CD4-positive, CD25-positive, alpha-beta regulatory T cell (primary cell): ENCODE measurements at regions not wholly inside any gene's neighbourhood (a gene's known extent, or its start where the extent isn't known, plus 50 kb on each side); places are given as distances from the start of the nearest gene placed in this dataset.

Experiments used
- ATAC-seq, 2 donors: fragments of 150-1000 bp; cut with Tn5 transposase; one replicate each; pipeline ENCODE4 v1.10.0; 2021; ENCODE audit warnings: low read depth in 2 of 2, moderate number of reproducible peaks in 2 of 2, moderate library complexity in 1 of 2
- DNase-seq, 3 donors: peaks; one replicate each; pipeline versions ENCODE4 v3.0.0 to v3.0.0-alpha.2; 2012 to 2022; ENCODE audit warnings: mixed read lengths in 1 of 3
- H3K27ac ChIP-seq: one replicate; pipeline ENCODE4 v1.7.0; 2013; ENCODE audit warnings: mild to moderate bottlenecking, low read length; ENCODE audit not compliant: insufficient read depth, poor library complexity, severe bottlenecking
- H3K27me3 ChIP-seq: one replicate; pipeline ENCODE4 v1.7.0; 2013; ENCODE audit warnings: low read length; ENCODE audit not compliant: control insufficient read depth, insufficient read depth
- H3K36me3 ChIP-seq: one replicate; pipeline ENCODE4 v1.7.0; 2013; ENCODE audit warnings: mild to moderate bottlenecking, low read length, moderate library complexity; ENCODE audit not compliant: control insufficient read depth, insufficient read depth
- H3K4me1 ChIP-seq: 2 replicates; pipeline ENCODE4 v1.7.0; 2013; ENCODE audit warnings: mild to moderate bottlenecking, low read length; ENCODE audit not compliant: insufficient read depth, control insufficient read depth, poor library complexity, severe bottlenecking
- H3K4me3 ChIP-seq: one replicate; pipeline ENCODE4 v1.7.0; 2013; ENCODE audit warnings: low read depth, mild to moderate bottlenecking, low read length, moderate library complexity
- H3K9me3 ChIP-seq, 2 experiments: 1 replicate in 1 of 2; 2 replicates in 1 of 2; pipeline ENCODE4 v1.7.0; 2013; ENCODE audit warnings: low read length in 2 of 2, mild to moderate bottlenecking in 1 of 2, moderate library complexity in 1 of 2; ENCODE audit not compliant: control insufficient read depth in 2 of 2
- H3K27ac Mint-ChIP-seq, 3 donors: one replicate each; pipeline ENCODE4 v1.8.0; 2020 to 2022; ENCODE audit warnings: mild to moderate bottlenecking in 3 of 3, mixed read lengths in 3 of 3, moderate library complexity in 2 of 3
- H3K27me3 Mint-ChIP-seq: one replicate; pipeline ENCODE4 v1.8.0; 2022; ENCODE audit warnings: mild to moderate bottlenecking, mixed read lengths
- H3K36me3 Mint-ChIP-seq: one replicate; pipeline ENCODE4 v1.8.0; 2020; ENCODE audit warnings: mixed read lengths
- H3K4me1 Mint-ChIP-seq, 4 donors: one replicate each; pipeline ENCODE4 v1.8.0; 2020 to 2022; ENCODE audit warnings: mixed read lengths in 4 of 4, mild to moderate bottlenecking in 1 of 4
- H3K4me3 Mint-ChIP-seq, 4 donors: one replicate each; pipeline ENCODE4 v1.8.0; 2020 to 2022; ENCODE audit warnings: mild to moderate bottlenecking in 4 of 4, mixed read lengths in 4 of 4, moderate library complexity in 3 of 4
- H3K9me3 Mint-ChIP-seq, 7 donors: one replicate each; pipeline ENCODE4 v1.8.0; 2020 to 2022; ENCODE audit warnings: mixed read lengths in 7 of 7, mild to moderate bottlenecking in 3 of 7, moderate library complexity in 2 of 7

DNA sequence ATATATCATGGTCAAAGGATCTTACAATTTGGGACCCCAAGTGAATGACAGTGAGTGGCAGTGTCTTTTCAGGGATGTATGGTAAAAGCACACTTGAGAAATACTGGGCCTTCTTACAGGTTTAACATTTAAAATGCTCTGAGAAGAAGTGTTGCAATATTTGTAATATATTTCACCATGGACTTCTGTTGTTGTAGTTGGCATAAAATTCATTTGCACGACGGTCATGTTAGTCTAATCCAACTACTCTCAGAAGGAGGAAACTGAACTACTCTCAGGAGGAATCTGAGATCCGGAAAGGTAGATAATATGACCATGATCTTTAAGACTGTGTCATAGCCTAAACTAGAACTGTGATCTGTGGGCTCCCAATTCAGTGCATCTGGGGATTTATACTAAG, 700.1 kb downstream of the HDGFL1 start:
- DNase-seq (no peak), ATAC-seq (no peak)
- H3K4me3 ChIP-seq = no peak overlapping the region
- Mint-ChIP-seq H3K9me3 (peaks cover 0 to 15% (median 6%) of the 10 kb centered on the region in 7 donors), H3K4me3 (no peak overlapping the region), H3K4me1 (no peaks in the 10 kb centered on the region), H3K27me3 (no peaks in the 10 kb centered on the region), H3K36me3 (no peaks in the 10 kb centered on the region), H3K27ac (no peak overlapping the region)
- H3K4me1 ChIP-seq = no peaks in the 10 kb centered on the region
- no peaks in the 10 kb centered on the region for H3K36me3 ChIP-seq
- H3K9me3 ChIP-seq = no peaks in the 10 kb centered on the region
- no peaks in the 10 kb centered on the region for H3K27me3 ChIP-seq
- H3K27ac ChIP-seq = no peak overlapping the region

DNA sequence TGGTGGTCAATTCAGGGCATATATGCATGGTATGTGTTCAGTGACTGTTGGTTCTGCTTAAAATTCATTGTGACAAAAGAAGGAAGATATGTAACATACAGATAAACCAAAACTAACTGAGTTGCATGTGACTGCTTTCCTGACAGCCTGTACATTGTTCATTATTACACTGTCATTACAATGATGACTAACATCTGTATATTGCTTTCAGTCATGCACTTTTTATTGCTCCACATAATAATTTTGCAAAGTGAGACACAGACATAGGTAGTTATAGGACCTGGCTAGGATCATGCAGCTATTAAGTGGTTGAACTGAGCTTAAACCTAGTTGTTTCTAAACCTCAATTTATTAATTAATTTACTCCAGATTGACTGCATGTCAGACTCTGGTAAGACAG, 703.2 kb downstream of the HDGFL1 start:
- H3K4me1 Mint-ChIP-seq = no peaks in the 10 kb centered on the region
- no peak overlapping the region for H3K27ac Mint-ChIP-seq
- DNase-seq = no peak

DNA sequence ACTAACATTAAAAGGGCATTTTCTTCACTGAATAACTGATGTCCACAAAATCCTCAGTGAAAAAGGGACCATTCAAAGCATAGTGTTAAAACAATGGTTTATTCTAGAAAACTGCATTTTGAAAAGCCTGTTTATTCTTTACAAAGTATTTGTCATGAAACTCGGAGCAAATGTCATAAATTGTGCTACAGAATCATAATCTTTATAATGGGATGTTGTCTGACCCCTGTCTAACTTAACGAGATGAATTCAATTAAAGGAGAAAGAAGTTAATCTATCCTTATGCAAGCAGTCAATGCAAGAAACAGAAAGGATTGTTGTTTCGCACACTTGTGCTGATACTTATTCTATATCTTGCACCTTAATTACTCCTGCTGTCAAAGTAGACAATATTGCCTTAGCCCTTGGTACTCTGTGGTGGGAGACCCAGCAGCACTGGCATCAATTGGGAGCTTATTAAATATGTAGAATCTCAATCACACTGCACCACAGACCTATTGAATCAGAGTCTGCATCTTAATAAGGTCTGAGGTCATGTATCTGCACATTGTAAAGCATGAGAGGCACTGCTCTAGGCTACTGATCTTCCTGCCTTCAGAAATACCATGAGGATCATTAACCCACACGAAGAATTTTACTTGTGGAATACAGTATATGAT, 708.3 kb downstream of the HDGFL1 start:
- Mint-ChIP-seq H3K4me1 (no peaks in the 10 kb centered on the region), H3K9me3 (peaks cover 0 to 5% (median 2%) of the 10 kb centered on the region in 7 donors), H3K27ac (no peak overlapping the region), H3K27me3 (no peaks in the 10 kb centered on the region), H3K36me3 (no peaks in the 10 kb centered on the region), H3K4me3 (no peak overlapping the region)
- Histone ChIP-seq H3K4me1 (no peaks in the 10 kb centered on the region), H3K27me3 (no peaks in the 10 kb centered on the region), H3K9me3 (no peaks in the 10 kb centered on the region), H3K36me3 (no peaks in the 10 kb centered on the region), H3K27ac (no peak overlapping the region), H3K4me3 (no peak overlapping the region)
- DNase-seq = no peak
- no peak for ATAC-seq

More for the DNA sequence above, 703.2 kb downstream of the HDGFL1 start:
- no peaks in the 10 kb centered on the region for H3K27me3 ChIP-seq
- Mint-ChIP-seq H3K9me3 (peaks cover 0 to 6% (median 4%) of the 10 kb centered on the region in 7 donors), H3K27me3 (no peaks in the 10 kb centered on the region), H3K4me3 (no peak overlapping the region), H3K36me3 (no peaks in the 10 kb centered on the region)
- no peaks in the 10 kb centered on the region for H3K9me3 ChIP-seq
- H3K27ac ChIP-seq = no peak overlapping the region
- H3K4me3 ChIP-seq = no peak overlapping the region
- no peaks in the 10 kb centered on the region for H3K36me3 ChIP-seq
- H3K4me1 ChIP-seq = no peaks in the 10 kb centered on the region
- no peak for ATAC-seq

DNA sequence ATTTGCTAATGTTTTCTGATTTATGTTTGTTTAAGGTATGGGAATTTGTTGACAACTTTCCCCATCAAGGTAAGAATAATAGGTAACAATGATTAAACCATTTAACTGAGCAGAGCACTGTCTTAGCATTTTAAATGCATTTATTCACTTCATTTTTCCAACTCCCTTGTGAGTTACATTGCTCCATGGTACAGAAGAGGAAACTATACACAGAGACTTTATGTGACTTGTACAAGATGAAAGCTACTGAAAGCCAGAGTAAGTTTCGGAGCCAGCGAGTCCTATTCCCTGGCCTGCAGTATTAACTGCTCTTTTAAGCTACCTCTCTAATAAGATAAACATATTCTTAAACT, 708.8 kb downstream of the HDGFL1 start:
- ATAC-seq (no peak), DNase-seq (no peak)
- no peaks in the 10 kb centered on the region for H3K4me1 ChIP-seq

DNA sequence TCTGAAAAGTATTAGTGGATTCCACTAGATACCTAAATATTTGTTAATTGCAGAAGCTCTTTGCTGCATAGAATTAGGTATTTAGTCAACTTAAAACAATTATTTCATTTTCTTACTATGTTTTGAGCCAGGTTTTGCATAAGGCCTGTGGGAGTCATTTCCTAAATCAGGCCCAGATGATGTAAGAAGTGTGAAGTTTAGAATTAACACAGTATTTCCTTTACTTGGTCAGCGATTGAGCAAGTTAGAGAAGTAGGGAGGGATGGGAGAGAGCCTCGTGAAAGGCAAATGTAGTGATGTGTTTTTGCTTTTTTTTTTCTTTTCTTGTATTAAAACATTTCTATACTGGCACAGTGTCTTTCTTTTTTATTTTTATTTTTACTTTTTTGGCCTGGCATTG, 711.1 kb downstream of the HDGFL1 start:
- no peaks in the 10 kb centered on the region for H3K4me1 ChIP-seq
- no peak overlapping the region for H3K27ac ChIP-seq
- Mint-ChIP-seq H3K4me3 (no peak overlapping the region), H3K4me1 (no peaks in the 10 kb centered on the region), H3K27ac (no peak overlapping the region), H3K27me3 (no peaks in the 10 kb centered on the region), H3K9me3 (peaks cover 0 to 9% (median 2%) of the 10 kb centered on the region in 7 donors), H3K36me3 (no peaks in the 10 kb centered on the region)
- H3K36me3 ChIP-seq = no peaks in the 10 kb centered on the region
- H3K9me3 ChIP-seq = no peaks in the 10 kb centered on the region
- no peak overlapping the region for H3K4me3 ChIP-seq
- DNase-seq = no peak
- H3K27me3 ChIP-seq = no peaks in the 10 kb centered on the region
- ATAC-seq = no peak

More for the DNA sequence above, 708.8 kb downstream of the HDGFL1 start:
- Mint-ChIP-seq H3K4me3 (no peak overlapping the region), H3K9me3 (peaks cover 0 to 4% (median 0%) of the 10 kb centered on the region in 7 donors), H3K27ac (no peak overlapping the region), H3K36me3 (no peaks in the 10 kb centered on the region), H3K27me3 (no peaks in the 10 kb centered on the region), H3K4me1 (no peaks in the 10 kb centered on the region)
- no peaks in the 10 kb centered on the region for H3K27me3 ChIP-seq
- no peak overlapping the region for H3K27ac ChIP-seq
- H3K9me3 ChIP-seq = no peaks in the 10 kb centered on the region
- no peaks in the 10 kb centered on the region for H3K36me3 ChIP-seq
- no peak overlapping the region for H3K4me3 ChIP-seq

DNA sequence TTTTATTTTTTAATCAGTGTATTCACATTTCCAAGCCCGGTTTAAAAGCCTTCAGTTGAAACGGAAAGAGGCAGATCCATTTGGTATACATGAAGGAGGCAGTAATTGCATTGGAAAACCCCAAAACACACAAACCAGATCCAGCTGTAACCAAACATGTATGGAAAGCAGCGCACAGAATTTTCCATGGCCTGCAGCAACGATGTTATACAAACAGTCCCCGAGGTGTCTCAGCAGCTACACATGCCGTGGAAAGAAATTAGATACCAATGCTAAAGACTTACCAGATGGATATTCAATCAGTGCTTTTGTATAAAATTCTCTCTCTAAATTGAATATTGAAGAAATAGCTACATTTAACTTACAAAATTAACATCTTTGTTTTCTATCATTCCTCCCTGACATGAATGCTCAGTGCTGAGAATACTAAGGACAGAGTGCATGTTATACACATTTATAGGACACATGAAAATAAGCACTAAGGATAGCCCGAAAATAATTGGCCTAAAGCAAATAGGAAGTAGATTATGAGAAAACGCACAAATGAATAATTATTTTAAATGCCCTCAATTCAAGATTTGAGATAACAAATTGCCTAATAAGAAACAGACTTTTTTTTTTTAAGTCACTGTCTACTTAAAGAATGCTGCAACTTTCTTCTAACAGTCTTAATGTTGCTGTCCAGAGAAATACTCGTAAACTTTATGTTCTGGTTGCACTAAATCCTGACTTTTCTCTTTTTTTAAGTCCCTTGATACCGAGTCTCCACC, 713.1 kb downstream of the HDGFL1 start:
- Mint-ChIP-seq H3K4me1 (no peaks in the 10 kb centered on the region), H3K36me3 (no peaks in the 10 kb centered on the region), H3K27me3 (no peaks in the 10 kb centered on the region), H3K27ac (no peak overlapping the region), H3K9me3 (peaks cover 0 to 9% (median 0%) of the 10 kb centered on the region in 7 donors), H3K4me3 (no peak overlapping the region)
- Histone ChIP-seq H3K4me1 (no peaks in the 10 kb centered on the region), H3K36me3 (no peaks in the 10 kb centered on the region), H3K4me3 (no peak overlapping the region), H3K27ac (no peak overlapping the region), H3K27me3 (no peaks in the 10 kb centered on the region), H3K9me3 (no peaks in the 10 kb centered on the region)
- DNase-seq (no peak), ATAC-seq (no peak)

DNA sequence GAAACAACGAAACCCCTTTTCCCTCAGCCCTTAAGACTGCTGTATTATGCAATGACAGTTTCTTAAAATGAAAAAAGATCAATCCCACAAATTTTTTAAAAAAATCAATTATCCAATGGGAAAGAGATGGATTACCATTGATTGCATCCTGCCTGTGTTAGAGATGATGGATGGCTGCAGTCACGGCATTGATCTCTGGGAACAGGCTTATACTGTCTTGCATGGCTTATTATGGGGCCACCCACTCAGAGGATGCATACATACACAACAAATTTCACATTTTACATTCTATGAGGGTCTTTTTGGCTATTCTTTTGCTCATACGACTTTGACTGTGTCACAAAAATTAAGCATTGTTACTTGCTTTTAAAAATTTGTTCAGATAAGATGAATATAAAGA, 724.3 kb downstream of the HDGFL1 start:
- no peaks in the 10 kb centered on the region for H3K27me3 Mint-ChIP-seq
- Histone ChIP-seq H3K27me3 (no peaks in the 10 kb centered on the region), H3K4me1 (no peaks in the 10 kb centered on the region), H3K4me3 (no peak overlapping the region), H3K36me3 (no peaks in the 10 kb centered on the region), H3K9me3 (no peaks in the 10 kb centered on the region), H3K27ac (no peak overlapping the region)
- no peaks in the 10 kb centered on the region for H3K36me3 Mint-ChIP-seq
- H3K4me1 Mint-ChIP-seq = no peaks in the 10 kb centered on the region
- peaks cover 0 to 5% (median 0%) of the 10 kb centered on the region in 7 donors for H3K9me3 Mint-ChIP-seq
- H3K27ac Mint-ChIP-seq = no peak overlapping the region
- DNase-seq = no peak
- H3K4me3 Mint-ChIP-seq = no peak overlapping the region
- ATAC-seq = no peak

DNA sequence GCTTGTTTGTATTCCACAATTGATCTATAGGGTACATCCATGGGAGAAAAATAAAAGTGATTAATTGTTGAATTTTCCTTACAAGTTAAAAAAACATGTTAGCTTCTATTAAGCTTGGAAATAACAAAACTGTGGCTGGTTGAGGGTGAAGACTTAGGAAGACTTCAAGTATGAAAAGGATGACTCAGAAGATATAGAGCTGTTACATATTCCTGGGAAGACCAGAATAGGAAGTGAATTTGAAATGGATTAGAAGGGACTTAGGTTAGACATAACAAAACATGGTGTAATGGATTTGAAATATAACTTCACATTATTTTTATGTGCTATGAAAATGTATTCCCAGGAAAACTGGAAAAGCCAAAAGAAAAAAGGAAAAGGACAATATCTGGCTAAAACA, 732.2 kb downstream of the HDGFL1 start:
- H3K9me3 Mint-ChIP-seq = peaks cover 0 to 13% (median 0%) of the 10 kb centered on the region in 7 donors
- H3K27ac Mint-ChIP-seq = no peak overlapping the region
- ATAC-seq (no peak), DNase-seq (no peak)
- no peaks in the 10 kb centered on the region for H3K4me1 Mint-ChIP-seq
- no peak overlapping the region for H3K4me3 Mint-ChIP-seq
- Histone ChIP-seq H3K27me3 (no peaks in the 10 kb centered on the region), H3K27ac (no peak overlapping the region), H3K4me3 (no peak overlapping the region), H3K9me3 (no peaks in the 10 kb centered on the region), H3K36me3 (no peaks in the 10 kb centered on the region), H3K4me1 (no peaks in the 10 kb centered on the region)
- H3K27me3 Mint-ChIP-seq = no peaks in the 10 kb centered on the region
- no peaks in the 10 kb centered on the region for H3K36me3 Mint-ChIP-seq
